PC-9 (cell line): ENCODE measurements at regions not wholly inside any gene's neighbourhood (a gene's known extent, or its start where the extent isn't known, plus 50 kb on each side); places are given as distances from the start of the nearest gene placed in this dataset.
"Not testable (repeated sequence)": the region's sequence is repeated elsewhere in the genome, so short reads cannot be mapped to it uniquely, and the experiment has no call there.

Experiments used
- BruUV-seq: library from RNA; stranded (reverse); fragments of 400-500 nt; replicated peaks from 2 replicates; lab custom pipeline; 2021; lab: Mats Ljungman, UMichigan
- CTCF ChIA-PET: fragments of 300-600 bp; sonication (Branson Sonifier 250); formaldehyde crosslinking; loops from one replicate; lab custom pipeline; 2022; ENCODE audit warnings: antibody characterized with exemption; lab: Charles Lee
- POLR2A ChIA-PET: fragments of 300-600 bp; sonication (Branson Sonifier 250); formaldehyde crosslinking; loops from one replicate; lab custom pipeline; 2022; ENCODE audit warnings: antibody characterized with exemption; ENCODE audit not compliant: unreplicated experiment; lab: Charles Lee
- DNase-seq, 2 experiments: peaks; one replicate each; pipeline versions ENCODE4 v3.0.0 to v3.0.0-alpha.2; 2015 to 2022; ENCODE audit warnings: mixed read lengths in 1 of 2
- H2AFZ ChIP-seq: fragments of 200-600 bp; sonication (generic); 2 replicates; pipeline ENCODE4 v1.8.1; 2017; ENCODE audit warnings: antibody characterized with exemption
- H3F3A ChIP-seq: fragments of 200-600 bp; sonication (generic); 2 replicates; pipeline ENCODE4 v1.8.1; 2017; ENCODE audit warnings: antibody characterized with exemption, mild to moderate bottlenecking, low read depth; ENCODE audit not compliant: insufficient read depth
- H3K27ac ChIP-seq: fragments of 200-600 bp; sonication (generic); 2 replicates; pipeline ENCODE4 v1.6.1; 2016; ENCODE audit warnings: mixed run types
- H3K27me3 ChIP-seq: fragments of 200-600 bp; sonication (generic); 2 replicates; pipeline ENCODE4 v1.6.1; 2016; ENCODE audit warnings: low read depth, mixed run types; ENCODE audit not compliant: insufficient read depth
- H3K36me3 ChIP-seq: fragments of 200-600 bp; sonication (generic); 2 replicates; pipeline ENCODE4 v1.6.1; 2016; ENCODE audit warnings: low read depth, mixed run types
- H3K4me1 ChIP-seq: fragments of 200-600 bp; sonication (generic); replicated peaks from 2 replicates; pipeline ENCODE4 v1.6.1; 2016; ENCODE audit warnings: mixed run types; ENCODE audit not compliant: insufficient read depth
- H3K4me2 ChIP-seq: fragments of 200-600 bp; sonication (generic); 2 replicates; pipeline ENCODE4 v1.6.1; 2017; ENCODE audit warnings: mixed run types
- H3K4me3 ChIP-seq: fragments of 200-600 bp; sonication (generic); 2 replicates; pipeline ENCODE4 v1.6.1; 2016; ENCODE audit warnings: mixed run types
- H3K79me2 ChIP-seq: fragments of 200-600 bp; sonication (generic); 2 replicates; pipeline ENCODE4 v1.6.1; 2017; ENCODE audit warnings: low read depth, mixed run types
- H3K9me2 ChIP-seq: fragments of 200-600 bp; sonication (generic); 2 replicates; pipeline ENCODE4 v1.8.1; 2017; ENCODE audit warnings: mild to moderate bottlenecking; ENCODE audit not compliant: insufficient read depth
- H3K9me3 ChIP-seq: fragments of 200-600 bp; sonication (generic); 2 replicates; pipeline ENCODE4 v1.8.1; 2016; ENCODE audit warnings: low read depth; ENCODE audit not compliant: insufficient read depth
- H4K20me1 ChIP-seq: fragments of 200-600 bp; sonication (generic); 2 replicates; pipeline ENCODE4 v1.8.1; 2017; ENCODE audit not compliant: insufficient read depth
- EZH2 ChIP-seq: fragments of 200-600 bp; sonication (generic); IDR thresholded peaks from 2 replicates; pipeline ENCODE4 v1.8.0; 2017; ENCODE audit warnings: antibody characterized with exemption, low read depth
- intact Hi-C: fragments of 100-400 bp; cut with micrococcal nuclease; formaldehyde crosslinking; loops from one replicate; pipeline ENCODE4 v1.10.0; 2022; ENCODE audit not compliant: unreplicated experiment
- TF ChIP-seq, protein P1 (sequence below): fragments of 200-600 bp; sonication (generic); conservative IDR thresholded peaks from 2 replicates; pipeline ENCODE4 v1.6.1; 2017; ENCODE audit warnings: mixed run types, antibody characterized with exemption, mild to moderate bottlenecking, moderate library complexity

DNA sequence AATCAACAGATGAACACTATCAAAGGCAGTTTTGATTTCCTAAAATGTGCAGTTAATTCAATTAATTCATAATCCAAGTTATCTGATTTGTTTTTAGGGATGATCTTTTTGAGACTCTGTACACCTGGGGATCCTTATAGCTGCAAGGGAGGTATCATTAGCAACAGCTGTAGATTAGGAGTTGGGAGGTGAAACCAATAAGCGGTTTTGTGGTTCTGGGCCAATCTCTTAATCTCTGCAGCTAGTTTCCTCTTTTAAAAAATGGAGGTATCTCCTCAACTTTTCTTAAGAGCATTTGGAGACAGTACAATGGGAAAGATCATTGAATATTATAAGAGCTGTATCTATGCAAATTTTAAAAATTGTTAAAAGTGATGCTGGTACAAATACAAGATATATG is 126.0 kb downstream of the MC4R start:
- H2AFZ ChIP-seq, result no peak overlapping the region
- no TSS peak for BruUV-seq
- H4K20me1 ChIP-seq, result no peaks in the 10 kb centered on the region
- ChIA-PET POLR2A (no interaction called here), CTCF (no interaction called here)
- no peak overlapping the region for H3K27ac ChIP-seq
- H3K9me3 ChIP-seq, result no peaks in the 10 kb centered on the region
- H3K4me2 ChIP-seq, result no peak overlapping the region
- H3K4me1 ChIP-seq, result no peaks in the 10 kb centered on the region
- no peaks in the 10 kb centered on the region for H3K79me2 ChIP-seq
- no peak for DNase-seq
- H3K36me3 ChIP-seq, result no peaks in the 10 kb centered on the region
- H3K27me3 ChIP-seq, result no peaks in the 10 kb centered on the region
- no peaks in the 10 kb centered on the region for H3F3A ChIP-seq
- intact Hi-C loops, result no loop called here
- H3K9me2 ChIP-seq, result no peaks in the 10 kb centered on the region
- H3K4me3 ChIP-seq, result no peak overlapping the region
- TF ChIP-seq EZH2, result no peak
- TF ChIP-seq, protein P1, sequence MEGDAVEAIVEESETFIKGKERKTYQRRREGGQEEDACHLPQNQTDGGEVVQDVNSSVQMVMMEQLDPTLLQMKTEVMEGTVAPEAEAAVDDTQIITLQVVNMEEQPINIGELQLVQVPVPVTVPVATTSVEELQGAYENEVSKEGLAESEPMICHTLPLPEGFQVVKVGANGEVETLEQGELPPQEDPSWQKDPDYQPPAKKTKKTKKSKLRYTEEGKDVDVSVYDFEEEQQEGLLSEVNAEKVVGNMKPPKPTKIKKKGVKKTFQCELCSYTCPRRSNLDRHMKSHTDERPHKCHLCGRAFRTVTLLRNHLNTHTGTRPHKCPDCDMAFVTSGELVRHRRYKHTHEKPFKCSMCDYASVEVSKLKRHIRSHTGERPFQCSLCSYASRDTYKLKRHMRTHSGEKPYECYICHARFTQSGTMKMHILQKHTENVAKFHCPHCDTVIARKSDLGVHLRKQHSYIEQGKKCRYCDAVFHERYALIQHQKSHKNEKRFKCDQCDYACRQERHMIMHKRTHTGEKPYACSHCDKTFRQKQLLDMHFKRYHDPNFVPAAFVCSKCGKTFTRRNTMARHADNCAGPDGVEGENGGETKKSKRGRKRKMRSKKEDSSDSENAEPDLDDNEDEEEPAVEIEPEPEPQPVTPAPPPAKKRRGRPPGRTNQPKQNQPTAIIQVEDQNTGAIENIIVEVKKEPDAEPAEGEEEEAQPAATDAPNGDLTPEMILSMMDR, result no peak

DNA sequence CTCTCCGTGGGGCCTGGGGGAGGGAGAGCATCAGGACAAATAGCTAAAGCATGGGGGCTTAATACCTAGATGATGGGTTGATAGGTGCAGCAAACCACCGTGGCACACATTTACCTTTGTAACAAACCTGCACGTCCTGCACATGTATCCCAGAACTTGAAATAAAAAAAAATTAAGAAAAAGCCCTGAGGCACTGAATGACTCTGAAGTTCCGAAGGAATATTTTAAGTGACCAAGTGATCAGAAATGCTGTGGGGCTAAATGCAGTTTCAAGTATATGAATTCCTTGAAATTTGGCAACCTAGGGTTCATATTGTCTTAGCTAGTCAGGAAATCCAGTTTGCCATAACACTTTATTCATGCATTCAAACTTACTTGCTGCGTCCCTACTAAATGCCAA is 127.5 kb downstream of the MC4R start:
- no peak for DNase-seq
- POLR2A ChIA-PET, result no interaction called here
- CTCF ChIA-PET, result no interaction called here
- Histone ChIP-seq H3K4me1 (no peaks in the 10 kb centered on the region), H3K4me3 (no peak overlapping the region), H3K27ac (no peak overlapping the region), H3F3A (no peaks in the 10 kb centered on the region), H2AFZ (no peak overlapping the region), H3K9me2 (no peaks in the 10 kb centered on the region), H3K27me3 (no peaks in the 10 kb centered on the region), H3K4me2 (no peak overlapping the region), H4K20me1 (no peaks in the 10 kb centered on the region), H3K9me3 (no peaks in the 10 kb centered on the region), H3K79me2 (no peaks in the 10 kb centered on the region), H3K36me3 (no peaks in the 10 kb centered on the region)
- TF ChIP-seq EZH2, result no peak
- TF ChIP-seq, protein P1, result no peak
- BruUV-seq, result no TSS peak
- intact Hi-C loops, result no loop called here

DNA sequence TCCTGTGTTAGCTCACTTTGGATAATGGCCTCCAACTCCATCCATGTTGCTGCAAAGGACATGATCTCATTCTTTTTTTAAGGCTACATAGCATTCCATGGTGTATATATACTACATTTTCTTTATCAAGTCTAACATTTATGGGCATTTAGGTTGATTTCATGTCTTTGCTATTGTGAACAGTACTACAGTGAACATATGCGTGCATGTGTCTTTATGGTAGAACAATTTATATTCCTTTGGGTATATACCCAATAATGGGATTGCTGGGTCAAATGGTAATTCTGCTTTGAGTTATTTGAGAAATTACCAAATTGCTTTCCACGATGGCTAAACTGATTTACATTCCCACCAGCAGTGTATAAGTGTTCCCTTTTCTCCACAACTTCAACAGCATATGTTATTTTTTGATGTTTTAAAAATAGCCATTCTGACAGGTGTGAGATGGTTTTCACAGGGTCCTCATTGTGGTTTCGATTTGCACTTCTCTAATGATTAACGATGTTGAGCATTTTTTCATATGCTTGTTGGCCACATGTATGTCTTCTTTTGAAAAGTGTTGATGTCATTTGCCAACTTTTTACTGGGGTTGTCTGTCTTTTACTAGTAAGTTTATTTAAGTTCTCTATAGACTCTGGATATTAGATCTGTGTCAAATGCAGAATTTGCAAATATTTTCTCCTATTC is 133.4 kb downstream of the MC4R start:
- DNase-seq, H3K4me2 ChIP-seq, H3K4me1 ChIP-seq, intact Hi-C loops, CTCF ChIA-PET, H3K36me3 ChIP-seq, H2AFZ ChIP-seq, H3K27me3 ChIP-seq, H3F3A ChIP-seq, H3K9me2 ChIP-seq, H3K4me3 ChIP-seq, BruUV-seq, H3K9me3 ChIP-seq, H4K20me1 ChIP-seq, POLR2A ChIA-PET, H3K79me2 ChIP-seq, H3K27ac ChIP-seq: not testable (repeated sequence)

DNA sequence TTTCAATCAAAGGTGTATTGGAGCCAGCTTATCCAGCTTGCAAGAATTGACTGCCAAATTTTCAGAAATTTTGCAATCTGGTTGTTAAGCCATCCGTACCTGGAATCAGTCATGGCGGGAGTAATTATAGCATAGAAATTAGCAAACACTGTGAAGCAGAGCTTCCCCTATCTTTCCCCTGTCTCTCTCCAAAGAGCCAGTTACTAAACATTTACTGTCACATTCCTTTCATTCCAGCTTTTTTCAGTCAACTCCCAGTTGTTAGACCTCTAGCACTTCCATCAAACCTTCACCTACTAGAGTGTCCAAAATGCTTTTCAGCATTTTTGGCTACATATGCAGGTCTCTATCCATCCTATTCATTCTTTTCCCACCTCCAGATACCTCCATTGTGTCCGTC is 137.4 kb downstream of the MC4R start:
- no TSS peak for BruUV-seq

More for the DNA sequence above, 137.4 kb downstream of the MC4R start:
- Histone ChIP-seq H3K27me3 (no peaks in the 10 kb centered on the region), H3K79me2 (no peaks in the 10 kb centered on the region), H3K27ac (no peak overlapping the region), H3K4me3 (no peak overlapping the region), H3K9me2 (no peaks in the 10 kb centered on the region), H4K20me1 (no peaks in the 10 kb centered on the region), H3K4me1 (peaks cover 13% of the 10 kb centered on the region; the same call in 1 of the 2 replicates), H3K36me3 (no peaks in the 10 kb centered on the region), H3K9me3 (0 out of 2 replicates have a peak, but pooled peaks cover 5% of the 10 kb centered on the region), H3K4me2 (no peak overlapping the region), H3F3A (peaks cover 5% of the 10 kb centered on the region; the same call in 1 of the 2 replicates), H2AFZ (no peak overlapping the region)
- DNase-seq, result no peak
- no peak for TF ChIP-seq EZH2
- TF ChIP-seq, protein P1, result no peak
- ChIA-PET POLR2A (no interaction called here), CTCF (no interaction called here)
- intact Hi-C loops, result no loop called here
